ENCODE measurements at regions not wholly inside any gene's neighbourhood (a gene's known extent, or its start where the extent isn't known, plus 50 kb on each side); places are given as distances from the start of the nearest gene placed in this dataset.

- TF ChIP-seq CTCF (optimal IDR thresholded peaks at IDR 0.05 in 1 of 3, IDR thresholded peaks at IDR 0.05 in 1 of 3, conservative IDR thresholded peaks at IDR 0.05 in 1 of 3; ENCODE audit: extremely low read depth in 1 of 3, insufficient read depth in 2 of 3, low read length in 3 of 3) (no peak), EZH2 (IDR thresholded peaks at IDR 0.05; ENCODE audit: low read length) (no peak)
Observed at GRCh38 chr5:9790276-9790675, 160.1 kb upstream of the TAS2R1 start.
